Hematopoietic multipotent progenitor cell treated with erythropoietin and hydrocortisone succinate and interleukin-3 and kit ligand, for 4 days (in vitro differentiated cells): ENCODE measurements at regions not wholly inside any gene's neighbourhood (a gene's known extent, or its start where the extent isn't known, plus 50 kb on each side); places are given as distances from the start of the nearest gene placed in this dataset.

ENCODE experiments used
- DNase-seq: peaks from one replicate; pipeline ENCODE4 v3.0.0-alpha.2; 2015

- DNase-seq: no peak
These were observed 198.6 kb upstream of the S100G start for GRCh38 chrX:16451334-16451733.

- no peak for DNase-seq
These were observed 195.0 kb upstream of the S100G start for GRCh38 chrX:16454926-16455325.

DNA sequence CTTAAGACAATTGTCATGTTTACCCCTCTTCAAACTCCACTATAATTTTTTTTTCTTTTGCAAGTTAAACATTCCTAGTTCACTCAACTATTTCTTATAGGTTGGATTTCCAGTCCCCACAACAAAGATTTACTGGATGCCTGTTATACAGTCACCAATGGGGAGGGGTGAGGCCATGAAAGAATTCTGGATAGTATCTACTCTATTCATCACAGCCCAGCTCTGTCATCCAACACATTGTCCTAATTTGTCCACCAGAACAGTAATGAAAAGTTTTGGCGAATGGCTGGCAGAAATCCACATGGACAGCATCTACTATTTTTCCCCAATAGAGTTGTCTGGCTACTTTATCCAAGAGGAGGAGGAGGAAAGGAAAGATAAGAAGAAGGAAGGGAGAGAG lies 192.7 kb upstream of the S100G start:
- DNase-seq: no peak

GRCh38 chrX:16458208-16458607 lies 191.8 kb upstream of the S100G start:
- DNase-seq: no peak

- DNase-seq: no peak
These were observed 190.9 kb upstream of the S100G start for GRCh38 chrX:16459008-16459407.

- no peak for DNase-seq
These were observed 188.0 kb upstream of the S100G start for GRCh38 chrX:16461968-16462367.

DNA sequence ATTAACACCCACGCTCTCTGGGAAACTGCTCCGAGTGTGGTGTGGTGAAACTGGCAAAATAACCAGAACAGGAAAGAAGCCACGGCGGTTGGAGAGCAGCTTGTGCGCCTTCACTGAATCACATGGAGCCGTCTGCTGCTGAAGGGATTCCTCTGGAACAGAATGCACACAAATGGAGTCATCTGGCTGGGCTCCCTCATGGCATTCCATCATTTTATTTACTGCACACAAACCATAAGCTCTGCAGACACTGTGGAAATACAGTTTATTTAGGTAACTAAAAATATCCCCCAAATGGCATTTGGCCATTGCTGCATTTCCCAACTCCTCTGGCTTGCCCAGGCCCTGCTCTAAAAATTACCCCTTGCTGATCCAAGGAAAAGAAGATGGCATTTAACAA lies 187.0 kb upstream of the S100G start:
- DNase-seq: no peak

- no peak for DNase-seq
These were observed 185.6 kb upstream of the S100G start for GRCh38 chrX:16464369-16464768.

DNA sequence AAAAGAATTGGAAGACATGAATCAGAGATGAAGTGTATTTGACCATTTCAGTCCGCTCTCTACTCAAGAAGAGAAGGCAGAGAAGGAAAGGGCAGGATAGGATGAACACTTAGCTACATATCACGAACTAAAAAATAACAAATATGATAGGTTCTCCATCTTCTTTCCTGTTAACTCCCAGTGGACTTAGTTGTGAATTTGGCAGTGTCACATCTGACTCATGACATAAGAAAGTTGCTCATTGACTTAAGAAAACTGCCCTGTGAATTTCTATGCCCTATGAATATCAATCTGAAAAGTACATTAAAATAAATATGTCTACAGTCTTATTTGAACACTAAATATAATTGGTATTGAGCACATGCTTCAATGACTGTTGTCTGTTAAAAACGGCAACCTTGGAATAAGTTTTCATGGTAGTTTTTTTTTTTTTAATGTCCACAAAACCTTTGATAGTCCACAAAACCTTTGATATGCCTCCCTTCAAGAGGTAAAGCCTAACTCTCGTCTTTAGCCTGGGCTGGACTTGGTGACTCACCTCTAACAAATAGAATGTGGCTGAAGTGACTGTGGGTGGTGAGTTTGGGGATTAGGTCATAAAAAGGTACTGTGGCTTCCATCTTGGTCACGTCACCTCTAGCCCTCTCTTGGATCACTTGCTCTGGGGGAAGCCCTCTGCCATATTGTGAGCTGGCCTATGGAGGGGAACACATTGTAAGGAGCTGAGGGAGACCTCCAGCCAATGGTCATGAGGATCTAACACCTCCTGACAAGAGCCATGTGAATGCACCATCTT lies 184.7 kb upstream of the S100G start:
- DNase-seq: no peak

- no peak for DNase-seq
These were observed 183.1 kb upstream of the S100G start for GRCh38 chrX:16466640-16467432.

DNA sequence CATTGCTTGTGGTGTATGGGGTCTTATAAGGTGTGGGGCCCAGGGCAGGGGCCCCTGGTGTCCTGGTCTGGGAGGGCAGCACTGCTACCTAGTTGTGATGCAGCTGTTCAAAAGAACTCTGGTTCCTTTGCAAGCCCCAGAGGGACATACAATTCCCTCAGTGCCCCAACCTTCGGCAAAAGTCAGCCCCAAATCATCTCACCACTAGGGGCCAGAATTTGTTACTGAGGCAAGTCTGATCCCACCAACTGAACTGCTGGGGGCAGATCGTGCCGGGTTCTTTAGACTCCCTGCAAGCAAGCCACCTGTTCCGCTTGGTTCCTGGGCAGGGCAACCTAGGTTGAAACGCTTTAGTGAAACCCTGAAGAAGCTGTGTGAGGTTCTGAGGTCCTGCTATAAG lies 180.1 kb upstream of the S100G start:
- peak; percentile 23 for DNase-seq

- no peak for DNase-seq
These were observed 177.6 kb upstream of the S100G start for GRCh38 chrX:16472345-16472744.

DNA sequence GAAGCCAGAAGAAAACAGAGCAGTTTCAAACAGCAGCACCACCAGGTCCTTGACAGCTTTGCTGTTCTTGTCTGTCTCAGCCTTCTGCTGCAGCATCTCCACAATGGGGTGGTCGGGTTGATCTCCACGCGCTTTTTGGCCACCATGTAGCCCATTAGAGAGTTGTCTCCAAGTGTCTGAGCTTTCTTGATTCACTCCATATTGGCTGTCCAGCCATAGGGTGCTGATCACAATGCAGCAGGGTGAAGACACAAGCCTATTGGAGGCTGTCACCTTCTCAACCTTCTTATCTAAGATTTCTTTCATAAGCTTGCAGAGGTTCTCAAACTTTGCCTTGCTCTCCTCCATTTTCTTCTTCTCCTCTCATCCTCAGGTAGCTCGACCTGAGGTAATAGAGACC lies 175.4 kb upstream of the S100G start:
- no peak for DNase-seq

- no peak for DNase-seq
These were observed 173.9 kb upstream of the S100G start for GRCh38 chrX:16476009-16476408.

DNA sequence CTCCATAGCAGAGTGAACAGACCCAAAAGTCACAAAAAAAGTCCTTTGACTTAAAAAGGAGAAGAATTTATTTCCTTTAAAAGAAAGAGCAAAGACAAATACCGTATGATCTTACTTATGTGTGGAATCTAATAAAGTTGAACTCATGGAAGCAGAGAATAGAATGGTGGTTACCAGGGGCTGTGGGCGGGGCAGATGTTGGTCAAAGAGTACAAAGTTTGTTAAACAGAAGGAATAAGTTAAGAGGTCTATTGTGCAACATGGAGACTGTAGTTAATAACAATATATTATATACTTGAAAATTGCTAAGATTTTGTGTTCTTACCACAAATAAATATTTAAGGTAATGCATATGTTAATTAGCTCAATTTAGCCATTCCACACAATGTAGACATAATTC lies 173.3 kb upstream of the S100G start:
- no peak for DNase-seq

DNA sequence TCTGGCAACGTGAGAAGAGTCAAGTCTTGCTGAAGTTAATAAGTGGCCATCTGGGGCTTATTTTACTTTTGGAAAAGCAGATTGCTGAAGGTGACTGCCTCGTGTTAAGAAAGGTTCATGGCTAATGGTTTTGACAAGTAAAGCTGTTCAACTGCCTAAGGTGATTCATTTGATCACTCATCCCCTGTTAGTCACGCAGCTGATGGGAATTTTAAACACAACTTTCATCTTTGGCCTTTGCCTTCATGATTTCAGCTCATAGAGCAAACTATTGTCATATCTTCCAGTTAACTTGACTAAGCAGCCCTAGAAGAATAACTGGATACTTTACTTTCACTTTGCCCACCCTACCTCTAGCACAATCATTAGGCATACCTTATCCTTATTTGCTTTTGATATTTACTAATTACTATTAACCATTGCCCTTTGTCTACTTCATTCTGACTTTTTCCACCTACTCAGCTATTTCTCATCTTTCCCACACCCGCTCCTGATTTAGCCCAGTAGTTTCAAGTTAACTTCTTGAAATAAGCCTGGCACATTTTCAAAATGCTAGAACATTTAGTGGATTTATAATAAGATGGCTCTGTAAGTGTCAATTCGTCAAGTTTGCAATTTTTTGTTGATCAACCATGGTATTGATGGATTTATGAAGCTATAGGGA lies 170.6 kb upstream of the S100G start:
- DNase-seq: no peak

DNA sequence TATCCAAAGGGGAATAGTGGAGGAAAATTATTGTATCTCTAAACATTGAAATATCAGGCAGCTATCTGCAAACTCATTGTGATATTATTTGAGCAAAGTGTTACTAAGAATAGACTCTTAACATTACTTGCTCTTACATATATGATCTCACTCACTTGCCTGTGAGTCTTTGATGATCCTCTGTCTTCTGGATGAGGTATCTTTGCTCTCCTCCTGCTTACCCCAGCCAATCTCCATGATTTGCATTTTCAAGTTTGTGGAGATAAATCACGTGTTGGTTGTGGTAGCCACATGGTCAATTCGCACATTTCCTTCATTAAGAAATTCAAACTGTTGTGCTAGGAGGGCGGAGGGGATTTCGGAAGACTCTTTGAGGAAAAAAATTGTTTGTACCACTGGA lies 169.9 kb upstream of the S100G start:
- DNase-seq: no peak

DNA sequence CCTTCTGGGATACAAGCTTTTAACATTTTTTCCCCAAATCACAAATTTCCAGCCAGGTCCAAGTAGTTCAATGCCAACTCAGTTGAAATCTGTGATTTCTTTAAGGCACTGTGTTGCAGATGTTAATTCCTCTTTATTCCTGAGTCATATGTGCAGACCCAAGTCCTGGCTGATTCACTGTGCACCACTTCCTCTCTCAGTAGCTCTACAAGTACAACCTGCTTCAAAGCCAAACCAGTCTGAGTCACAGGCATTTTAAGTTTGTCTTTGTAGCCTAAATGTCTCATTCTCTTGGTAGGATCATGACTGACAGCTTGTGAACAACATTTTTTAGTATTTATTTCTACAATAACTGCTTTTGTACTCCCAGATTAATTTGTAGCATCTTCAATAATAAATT lies 165.6 kb upstream of the S100G start:
- DNase-seq: peak; percentile 41

- DNase-seq: no peak
These were observed 162.2 kb upstream of the S100G start for GRCh38 chrX:16487620-16488385.

DNA sequence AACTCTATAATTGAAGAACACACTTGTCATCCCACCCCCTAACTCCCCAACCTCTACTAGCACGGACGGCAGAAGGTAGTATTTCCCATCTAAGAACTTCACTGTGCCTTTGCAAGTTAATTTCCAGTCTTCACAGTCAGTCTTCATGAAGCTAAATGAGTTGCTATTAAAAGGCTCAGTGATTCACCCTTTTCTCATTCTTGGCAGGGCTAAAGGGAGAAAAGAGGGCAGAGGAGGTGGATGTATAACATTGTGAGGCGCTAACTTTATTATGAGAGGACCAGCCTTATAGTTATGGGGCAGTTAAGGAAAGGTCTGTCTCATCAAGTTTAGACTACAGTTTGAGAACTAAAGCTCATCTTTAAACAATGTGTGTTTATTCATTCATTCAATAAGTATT lies 161.0 kb upstream of the S100G start:
- no peak for DNase-seq

- no peak for DNase-seq
These were observed 158.5 kb upstream of the S100G start for GRCh38 chrX:16491461-16491860.

DNA sequence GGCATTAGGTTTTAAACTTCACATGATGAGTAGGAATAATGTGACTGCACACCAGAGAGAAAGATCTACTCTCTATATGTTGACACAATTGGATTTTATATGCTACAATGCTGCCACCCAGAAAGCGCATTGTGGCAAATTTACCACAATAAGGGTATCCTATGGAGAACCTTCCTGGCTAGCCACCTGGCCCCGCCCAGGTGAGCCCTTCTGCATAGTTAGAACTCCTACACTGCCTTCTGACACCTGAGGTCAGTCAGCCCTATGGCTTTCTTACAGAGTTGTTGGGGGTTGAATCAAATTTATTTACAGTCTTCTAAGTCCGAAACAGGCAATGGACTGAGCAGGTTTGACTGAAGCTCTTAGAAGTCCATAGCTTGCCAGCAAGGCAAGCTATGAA lies 153.8 kb upstream of the S100G start:
- DNase-seq: no peak
